ENCODE measurements at regions not wholly inside any gene's neighbourhood (a gene's known extent, or its start where the extent isn't known, plus 50 kb on each side); places are given as distances from the start of the nearest gene placed in this dataset.

- TF ChIP-seq ZFP30 (CRISPR knock-in tag; IDR thresholded peaks at IDR 0.05) (no peak), TSHZ2 (CRISPR knock-in tag; IDR thresholded peaks at IDR 0.05) (no peak), ESRRG (CRISPR knock-in tag; IDR thresholded peaks at IDR 0.05) (no peak), TCF4 (CRISPR knock-in tag; IDR thresholded peaks at IDR 0.05; ENCODE audit: borderline replicate concordance) (no peak), POU6F1 (CRISPR knock-in tag; IDR thresholded peaks at IDR 0.05; ENCODE audit: borderline replicate concordance, low read depth) (no peak), PATZ1 (CRISPR knock-in tag; IDR thresholded peaks at IDR 0.05; ENCODE audit: borderline replicate concordance) (no peak), ZFP3 (CRISPR knock-in tag; IDR thresholded peaks at IDR 0.05) (no peak), ZC3H10 (CRISPR knock-in tag; IDR thresholded peaks at IDR 0.05) (no peak), ZNF8 (CRISPR knock-in tag; IDR thresholded peaks at IDR 0.05) (no peak), ZNF70 (CRISPR knock-in tag; IDR thresholded peaks at IDR 0.05) (no peak), TOX (CRISPR knock-in tag; IDR thresholded peaks at IDR 0.05; ENCODE audit: borderline replicate concordance) (no peak), GLIS3 (CRISPR knock-in tag; IDR thresholded peaks at IDR 0.05) (no peak), CREB5 (CRISPR knock-in tag; IDR thresholded peaks at IDR 0.05; ENCODE audit: low read depth) (no peak)
These were observed 126.4 kb downstream of the BANF2 start for GRCh38 chr20:17825960-17826843.

Data from SK-N-SH treated with all-trans-retinoic acid at 6 μM for 48 hours (cell line).